ENCODE measurements at regions not wholly inside any gene's neighbourhood (a gene's known extent, or its start where the extent isn't known, plus 50 kb on each side); places are given as distances from the start of the nearest gene placed in this dataset.
A peak's percentile ranks its signal among the peaks of the same experiment; 100 is the strongest.
"Not testable (repeated sequence)": the region's sequence is repeated elsewhere in the genome, so short reads cannot be mapped to it uniquely, and the experiment has no call there.

DNA sequence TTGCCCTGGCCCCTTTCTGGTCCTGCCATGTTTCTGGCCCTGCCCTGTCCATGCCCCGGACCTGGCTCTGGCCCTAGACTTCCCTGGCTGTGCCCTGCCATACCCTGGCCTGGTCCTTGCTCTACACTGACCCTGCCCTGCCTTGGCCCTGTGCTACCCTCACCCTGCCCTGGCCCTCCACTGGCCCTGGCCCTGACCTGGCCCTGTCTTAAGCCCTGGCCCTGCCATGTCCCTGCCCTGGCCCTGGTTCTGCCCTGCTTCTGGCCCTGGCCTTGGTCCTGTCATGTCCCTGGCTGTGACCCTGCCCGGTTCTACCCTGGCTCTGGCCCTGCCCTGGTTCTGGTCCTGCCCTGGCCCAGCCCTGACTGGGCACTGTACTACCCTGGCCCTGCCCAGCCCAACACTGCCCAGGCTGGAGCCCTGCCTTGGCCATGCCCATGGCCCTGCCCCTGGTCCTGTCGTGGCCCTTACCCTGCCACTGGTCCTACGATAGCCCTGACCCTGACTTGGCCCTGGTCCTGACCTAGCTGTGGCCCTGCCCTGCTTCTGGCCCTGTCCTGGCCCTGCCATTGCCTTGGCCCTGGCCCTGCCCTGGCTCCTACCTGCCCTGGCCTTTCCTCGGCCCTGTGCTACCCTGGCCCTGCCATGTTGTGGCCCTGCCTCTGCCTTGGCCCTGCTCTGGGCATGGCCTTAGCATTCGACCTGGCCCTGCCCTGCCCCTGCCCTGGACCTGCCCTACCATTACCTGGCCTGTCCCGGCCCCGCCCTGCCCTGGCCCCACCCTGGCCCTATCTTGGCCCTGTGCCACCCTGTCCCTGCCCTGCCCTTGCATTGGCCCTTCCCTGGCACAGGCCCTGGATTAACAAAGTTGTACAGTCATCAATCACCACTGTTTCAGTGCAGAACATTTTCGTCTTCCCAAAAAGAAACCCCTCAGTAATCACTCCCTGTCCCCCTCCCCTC is 223.5 kb downstream of the LIPI start:
- not testable (repeated sequence) for H3K4me3 ChIP-seq

DNA sequence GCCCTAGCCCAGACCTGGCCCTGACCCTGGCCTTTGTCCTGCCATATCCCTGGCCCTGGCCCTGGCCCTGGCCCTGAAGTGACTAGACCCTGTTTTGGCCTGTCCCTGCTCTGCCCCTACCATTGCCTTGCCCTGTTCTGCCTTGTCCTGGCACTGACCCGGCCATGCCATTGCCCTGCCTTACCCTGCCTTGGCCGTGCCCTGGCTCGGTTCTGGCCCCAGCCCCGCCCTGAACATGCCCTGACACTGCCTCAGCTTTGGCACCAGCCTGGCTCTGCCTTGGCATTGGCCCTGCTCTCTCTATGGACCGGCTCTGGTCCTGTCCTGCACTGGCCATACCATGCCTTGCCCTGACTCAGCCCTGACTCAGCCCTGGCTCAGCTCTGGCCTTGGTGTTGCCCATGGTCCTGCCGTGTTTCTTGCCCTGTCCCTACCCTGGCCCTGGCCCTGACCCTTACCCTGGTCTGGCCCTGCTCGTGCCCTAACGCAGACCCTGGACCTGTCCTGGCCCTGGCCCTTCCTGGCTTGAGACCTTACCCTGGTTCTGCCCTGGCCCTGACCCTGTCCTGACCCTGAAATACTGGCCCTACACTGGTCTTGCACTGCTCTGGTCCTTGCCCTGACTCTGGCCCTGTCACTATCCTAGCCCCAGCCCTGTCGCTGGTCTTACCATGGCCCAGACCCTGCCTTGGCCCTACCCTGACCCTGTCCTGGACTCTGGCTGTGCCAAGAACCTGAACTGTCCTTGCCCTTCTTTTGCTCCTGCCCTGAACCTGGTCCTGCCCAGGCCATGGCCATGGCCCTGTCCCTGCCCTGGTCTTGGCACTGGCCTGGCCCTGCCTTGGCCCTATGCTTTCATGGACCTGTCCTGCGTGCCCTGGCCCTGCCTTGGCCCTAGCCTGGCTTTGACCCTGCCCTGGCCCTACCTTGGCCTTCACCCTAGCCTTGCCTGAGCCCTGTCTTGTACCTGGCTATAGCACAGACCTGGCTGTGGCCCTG is 224.6 kb downstream of the LIPI start:
- H3K27me3 ChIP-seq (replicated peaks; ENCODE audit: insufficient read depth); H3K4me1 ChIP-seq (replicated peaks); H3K9me3 ChIP-seq; H3K4me3 ChIP-seq; H3K27ac ChIP-seq; H3K36me3 ChIP-seq; intact Hi-C loops (cut with DNase I); DNase-seq (ENCODE audit: low spot score): not testable (repeated sequence)
- 81% methylated on average over 10 of the region's 10 CpGs for WGBS

More for the DNA sequence above, 223.5 kb downstream of the LIPI start:
- H3K27ac ChIP-seq; H3K9me3 ChIP-seq; intact Hi-C loops (cut with DNase I); DNase-seq (ENCODE audit: low spot score); H3K36me3 ChIP-seq; H3K27me3 ChIP-seq (replicated peaks; ENCODE audit: insufficient read depth); H3K4me1 ChIP-seq (replicated peaks): not testable (repeated sequence)
- 73% methylated on average over 9 of the region's 9 CpGs for WGBS

DNA sequence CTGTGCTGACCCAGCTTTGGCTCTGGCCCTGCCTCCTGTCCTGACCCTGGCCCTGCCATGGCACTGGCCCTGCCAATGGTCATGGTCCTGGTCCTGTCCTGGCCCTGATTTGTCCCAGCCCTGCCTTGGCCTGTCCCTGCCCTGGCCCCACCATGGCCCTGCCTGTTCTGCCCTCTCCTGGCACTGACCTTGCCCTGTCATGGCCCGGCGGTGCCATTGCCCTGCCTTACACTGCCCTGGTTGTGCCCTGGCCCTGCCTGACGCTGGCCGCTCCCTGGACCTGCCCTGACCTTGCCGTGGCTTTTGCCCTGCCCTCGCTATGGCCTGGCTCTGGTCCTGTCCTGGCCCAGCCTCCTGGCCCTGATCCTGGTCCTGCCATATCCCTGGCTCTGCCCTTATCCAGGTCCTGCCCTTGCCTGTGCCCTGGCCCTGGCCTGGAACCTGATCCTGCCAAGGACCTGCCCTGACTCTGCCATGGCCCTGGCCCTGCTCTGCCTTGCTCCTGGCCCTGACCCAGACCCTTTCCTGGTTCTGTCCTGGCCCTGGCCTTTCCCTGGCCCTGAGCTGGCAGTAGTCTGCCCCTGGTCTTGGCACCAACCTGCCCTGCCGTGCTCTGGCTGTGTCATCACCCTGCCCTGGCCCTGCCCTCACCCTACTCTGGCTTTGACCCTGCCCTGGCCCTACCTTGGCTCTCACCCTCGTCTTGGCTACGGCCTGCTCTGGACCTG is 225.5 kb downstream of the LIPI start:
- WGBS, result 77% methylated on average over 9 of the region's 9 CpGs
- H3K4me3 ChIP-seq; H3K9me3 ChIP-seq; H3K27me3 ChIP-seq (replicated peaks; ENCODE audit: insufficient read depth); H3K36me3 ChIP-seq; H3K4me1 ChIP-seq (replicated peaks); H3K27ac ChIP-seq; DNase-seq (ENCODE audit: low spot score); intact Hi-C loops (cut with DNase I): not testable (repeated sequence)

DNA sequence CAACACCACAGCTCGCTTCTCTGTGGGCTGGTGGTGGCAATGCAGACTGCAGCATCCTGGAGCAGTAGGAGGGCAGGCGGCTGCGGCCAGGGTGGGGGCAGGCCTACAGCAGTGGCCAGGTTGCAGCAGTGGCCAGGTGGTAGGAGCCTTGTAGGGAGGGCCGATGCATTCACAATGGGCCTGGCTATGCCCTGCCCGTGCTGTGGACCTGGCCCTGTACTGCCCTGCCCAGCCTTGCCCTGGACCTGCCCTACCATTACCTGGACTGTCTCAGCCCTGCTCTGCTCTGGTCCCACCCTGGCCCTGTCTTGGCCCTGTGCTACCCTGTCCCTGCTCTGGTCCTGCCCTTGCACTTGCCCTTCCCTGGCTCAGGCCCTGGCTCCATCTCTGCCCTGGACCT is 226.0 kb downstream of the LIPI start:
- 93% methylated on average over 2 of the region's 5 CpGs for WGBS
- H3K4me3 ChIP-seq; H3K9me3 ChIP-seq; H3K27ac ChIP-seq; intact Hi-C loops (cut with DNase I); H3K36me3 ChIP-seq; H3K4me1 ChIP-seq (replicated peaks); H3K27me3 ChIP-seq (replicated peaks; ENCODE audit: insufficient read depth); DNase-seq (ENCODE audit: low spot score): not testable (repeated sequence)

DNA sequence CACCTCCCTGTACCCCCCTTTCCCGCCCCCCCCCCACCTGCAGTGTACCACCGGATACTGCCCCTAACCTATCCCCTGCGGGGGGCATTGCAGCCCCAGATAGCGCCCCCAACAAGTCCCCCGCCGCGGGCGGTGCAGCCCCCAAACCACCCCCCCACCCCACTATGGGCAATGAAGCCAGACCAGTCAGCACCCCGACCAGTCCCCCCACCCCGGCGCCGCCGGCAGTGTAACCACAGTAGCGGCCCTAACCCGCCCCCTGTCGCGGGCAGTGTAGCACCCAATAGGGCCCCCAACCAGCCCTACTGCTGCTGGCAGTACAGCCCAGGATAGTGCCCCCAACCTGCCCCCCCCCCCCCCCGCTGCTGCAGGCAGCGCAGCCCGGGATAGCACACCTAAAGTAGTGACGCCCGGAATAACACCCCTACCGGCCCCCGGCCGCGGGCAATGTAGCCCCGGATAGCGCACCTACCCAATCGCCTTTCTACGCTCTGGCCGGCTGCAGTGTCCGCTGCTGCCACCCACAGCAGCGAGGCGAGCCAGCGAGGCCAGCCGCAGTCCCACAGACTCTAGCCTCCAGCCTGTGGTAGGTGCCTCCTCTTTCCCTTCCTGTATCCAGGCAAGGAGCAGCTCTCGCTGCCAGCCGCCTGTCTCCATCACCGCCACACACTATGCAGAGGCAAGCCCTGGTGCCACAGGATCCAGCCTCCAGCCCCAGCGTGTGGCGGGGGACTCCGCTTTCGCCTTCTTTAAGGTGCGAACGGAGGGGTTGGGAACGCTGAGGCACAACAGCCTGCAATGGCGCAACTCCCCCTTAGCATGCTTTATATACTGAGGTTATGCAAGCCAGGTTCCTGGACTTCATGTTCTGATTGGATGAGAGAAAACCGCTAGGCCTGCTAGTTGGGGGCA is 229.3 kb downstream of the LIPI start:
- 69% methylated on average over 27 of the region's 48 CpGs for WGBS

DNA sequence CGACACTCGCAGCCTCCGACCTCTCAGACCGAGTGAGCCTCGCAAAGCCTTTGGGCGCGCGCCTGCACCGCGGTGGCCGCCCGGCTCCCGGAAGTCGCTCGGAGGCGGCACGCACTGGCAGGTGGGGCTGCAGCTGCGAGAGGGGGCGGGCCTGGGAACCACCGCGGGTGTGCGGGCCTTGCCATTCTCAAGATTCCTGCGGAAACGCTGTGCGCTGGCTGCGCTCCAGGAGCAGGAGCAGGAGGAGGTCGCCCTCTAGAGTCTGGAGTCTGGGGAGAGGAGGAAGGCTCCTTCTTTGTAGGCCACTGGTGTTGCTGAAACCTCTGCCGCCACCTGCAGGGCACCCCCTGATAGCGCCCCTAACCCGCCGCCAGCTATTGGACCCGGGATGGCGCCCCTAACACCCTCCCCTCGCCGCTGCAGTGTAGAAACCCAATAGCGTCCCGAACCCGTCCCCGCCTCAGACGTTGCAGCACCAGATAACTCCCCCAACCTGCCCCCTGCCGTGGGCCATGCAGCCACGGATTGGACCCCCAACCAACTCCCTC is 230.6 kb downstream of the LIPI start:
- peak overlapping the region; percentile 27 to 39 for H3K4me3 ChIP-seq
- intact Hi-C loops (cut with DNase I); H3K4me1 ChIP-seq (replicated peaks); H3K27ac ChIP-seq; H3K36me3 ChIP-seq; H3K9me3 ChIP-seq; DNase-seq (ENCODE audit: low spot score); H3K27me3 ChIP-seq (replicated peaks; ENCODE audit: insufficient read depth): not testable (repeated sequence)
- TF ChIP-seq, protein P1, sequence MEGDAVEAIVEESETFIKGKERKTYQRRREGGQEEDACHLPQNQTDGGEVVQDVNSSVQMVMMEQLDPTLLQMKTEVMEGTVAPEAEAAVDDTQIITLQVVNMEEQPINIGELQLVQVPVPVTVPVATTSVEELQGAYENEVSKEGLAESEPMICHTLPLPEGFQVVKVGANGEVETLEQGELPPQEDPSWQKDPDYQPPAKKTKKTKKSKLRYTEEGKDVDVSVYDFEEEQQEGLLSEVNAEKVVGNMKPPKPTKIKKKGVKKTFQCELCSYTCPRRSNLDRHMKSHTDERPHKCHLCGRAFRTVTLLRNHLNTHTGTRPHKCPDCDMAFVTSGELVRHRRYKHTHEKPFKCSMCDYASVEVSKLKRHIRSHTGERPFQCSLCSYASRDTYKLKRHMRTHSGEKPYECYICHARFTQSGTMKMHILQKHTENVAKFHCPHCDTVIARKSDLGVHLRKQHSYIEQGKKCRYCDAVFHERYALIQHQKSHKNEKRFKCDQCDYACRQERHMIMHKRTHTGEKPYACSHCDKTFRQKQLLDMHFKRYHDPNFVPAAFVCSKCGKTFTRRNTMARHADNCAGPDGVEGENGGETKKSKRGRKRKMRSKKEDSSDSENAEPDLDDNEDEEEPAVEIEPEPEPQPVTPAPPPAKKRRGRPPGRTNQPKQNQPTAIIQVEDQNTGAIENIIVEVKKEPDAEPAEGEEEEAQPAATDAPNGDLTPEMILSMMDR (IDR thresholded peaks at IDR 0.05), result peak in 3 of 4 experiments; percentile 26 to 43 (median 32)
- 17% methylated on average over 17 of the region's 42 CpGs for WGBS

More for the DNA sequence above, 229.3 kb downstream of the LIPI start:
- H3K4me1 ChIP-seq (replicated peaks); DNase-seq (ENCODE audit: low spot score); H3K27me3 ChIP-seq (replicated peaks; ENCODE audit: insufficient read depth); H3K9me3 ChIP-seq; H3K36me3 ChIP-seq; H3K4me3 ChIP-seq; intact Hi-C loops (cut with DNase I); H3K27ac ChIP-seq: not testable (repeated sequence)

DNA sequence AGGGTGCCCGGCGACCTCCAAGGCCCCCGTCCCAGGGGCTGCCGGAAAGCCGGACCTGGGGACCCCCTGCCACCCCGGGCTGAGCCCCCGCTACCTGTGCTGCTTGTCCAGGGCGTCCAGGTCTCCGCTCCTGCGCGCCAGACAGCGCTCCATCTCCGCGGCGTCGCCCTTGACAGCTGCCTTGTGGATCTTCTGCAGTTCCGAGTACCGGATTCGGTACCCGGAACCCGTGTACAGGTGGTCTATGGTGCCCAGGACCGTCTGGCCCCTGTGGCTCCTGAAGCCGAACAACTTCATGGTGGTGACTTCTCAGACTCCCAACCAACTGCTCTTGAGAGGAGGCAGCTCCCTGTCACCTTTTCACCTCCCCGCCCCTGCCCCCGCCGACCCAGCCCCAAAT is 231.1 kb downstream of the LIPI start:
- H3K27ac ChIP-seq; H3K9me3 ChIP-seq; H3K27me3 ChIP-seq (replicated peaks; ENCODE audit: insufficient read depth); intact Hi-C loops (cut with DNase I); H3K36me3 ChIP-seq; H3K4me1 ChIP-seq (replicated peaks); DNase-seq (ENCODE audit: low spot score): not testable (repeated sequence)
- peak overlapping the region; percentile 27 to 39 for H3K4me3 ChIP-seq
- WGBS, result 31% methylated on average over 23 of the region's 26 CpGs

DNA sequence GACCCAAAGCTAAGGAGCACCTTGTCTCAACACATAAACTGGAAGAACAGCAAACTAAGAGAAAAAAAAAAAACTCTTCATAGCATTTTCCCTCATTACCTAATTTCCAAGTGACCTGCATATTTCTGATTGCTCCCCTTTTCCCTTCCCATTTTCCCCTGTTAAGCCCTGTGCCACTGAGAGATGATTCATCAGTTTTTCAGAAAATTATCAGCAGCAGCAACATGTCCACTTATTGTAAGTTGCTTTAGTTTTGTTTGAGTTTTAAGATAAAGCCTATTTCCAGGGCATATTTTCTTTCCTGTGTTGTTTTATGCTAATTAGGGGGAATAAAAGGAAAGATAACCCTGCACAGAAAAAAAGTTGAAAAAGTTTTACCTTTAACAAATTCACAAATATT is 236.2 kb downstream of the LIPI start:
- DNase-seq (ENCODE audit: low spot score); H3K27me3 ChIP-seq (replicated peaks; ENCODE audit: insufficient read depth); H3K4me1 ChIP-seq (replicated peaks); intact Hi-C loops (cut with DNase I); H3K4me3 ChIP-seq; H3K9me3 ChIP-seq; H3K27ac ChIP-seq; H3K36me3 ChIP-seq: not testable (repeated sequence)

DNA sequence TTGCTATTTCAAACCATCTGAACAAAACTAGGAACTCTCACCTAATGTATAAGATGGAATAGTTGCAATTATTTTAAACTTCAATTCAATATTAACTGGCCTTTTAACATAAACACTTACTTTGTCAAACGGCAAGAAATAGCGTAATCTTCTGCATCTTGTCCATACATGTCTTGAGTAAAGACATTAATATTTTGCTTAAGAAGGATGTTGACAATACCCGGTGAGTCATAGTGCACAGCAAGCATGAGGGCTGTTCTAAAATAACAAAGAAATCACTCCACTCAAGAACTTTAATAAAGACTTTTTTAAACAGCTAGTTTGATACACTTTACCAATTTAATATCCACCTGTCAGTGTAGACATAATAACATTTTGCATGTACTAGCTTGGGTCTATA is 240.9 kb downstream of the LIPI start:
- H3K27me3 ChIP-seq (replicated peaks; ENCODE audit: insufficient read depth); H3K9me3 ChIP-seq; DNase-seq (ENCODE audit: low spot score); H3K4me1 ChIP-seq (replicated peaks); intact Hi-C loops (cut with DNase I); H3K27ac ChIP-seq; H3K36me3 ChIP-seq; H3K4me3 ChIP-seq: not testable (repeated sequence)
- WGBS, result 48% methylated on average over 3 of the region's 3 CpGs

DNA sequence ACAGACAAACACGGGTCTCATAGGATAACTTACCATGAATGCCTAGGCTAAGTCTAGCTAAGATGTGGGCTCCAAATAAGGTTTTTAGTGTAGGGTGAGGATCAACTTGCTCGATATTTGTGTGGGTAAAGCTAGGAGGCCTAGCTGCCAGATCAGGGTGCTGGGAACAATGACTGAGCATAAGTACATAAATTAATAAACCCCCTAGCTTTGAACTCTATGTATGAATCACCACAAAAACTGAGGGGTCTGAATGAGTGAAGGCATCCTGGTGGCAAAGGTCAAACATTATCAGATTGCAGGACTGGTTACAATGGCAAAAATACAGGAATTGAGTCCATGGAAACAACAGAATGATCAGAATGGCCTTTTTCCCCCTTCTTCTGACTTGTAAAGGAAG is 241.8 kb downstream of the LIPI start:
- H3K4me1 ChIP-seq (replicated peaks); H3K27ac ChIP-seq; H3K4me3 ChIP-seq; H3K9me3 ChIP-seq; H3K36me3 ChIP-seq; intact Hi-C loops (cut with DNase I); DNase-seq (ENCODE audit: low spot score); H3K27me3 ChIP-seq (replicated peaks; ENCODE audit: insufficient read depth): not testable (repeated sequence)
- WGBS, result 74% methylated on average over 2 of the region's 2 CpGs

All from prostate gland (tissue), 2 donors.